ENCODE measurements at regions not wholly inside any gene's neighbourhood (a gene's known extent, or its start where the extent isn't known, plus 50 kb on each side); places are given as distances from the start of the nearest gene placed in this dataset.

GRCh38 chr6:144742779-144743178, 457.6 kb downstream of the UTRN start:
- no peak for DNase-seq (ENCODE audit: insufficient read length, low spot score, missing footprints)

GRCh38 chr6:144744720-144745119, 459.6 kb downstream of the UTRN start:
- no peaks in the 10 kb centered on the region for H4K20me1 ChIP-seq (ENCODE audit: insufficient read depth, low read length)
- H3K4me3 ChIP-seq (ENCODE audit: insufficient read depth, low read length), result no peak overlapping the region
- H3K27me3 ChIP-seq (ENCODE audit: insufficient read depth, low read length), result no peaks in the 10 kb centered on the region
- peaks cover 4% of the 10 kb centered on the region for H3K36me3 ChIP-seq (ENCODE audit: insufficient read depth, low read length)
- no peak for DNase-seq (ENCODE audit: insufficient read length, low spot score, missing footprints)
- H2AFZ ChIP-seq (ENCODE audit: low read length), result no peak overlapping the region
- no peak overlapping the region for H3K27ac ChIP-seq (ENCODE audit: low read depth, low read length)
- H3K4me1 ChIP-seq (ENCODE audit: insufficient read depth, low read length), result no peaks in the 10 kb centered on the region
- TF ChIP-seq CTCF (IDR thresholded peaks at IDR 0.05; ENCODE audit: extremely low read depth, low read depth, low read length), result no peak
- H3K4me2 ChIP-seq (ENCODE audit: insufficient read depth, low read length), result no peak overlapping the region
- no peaks in the 10 kb centered on the region for H3K79me2 ChIP-seq (ENCODE audit: insufficient read depth, low read length)
- H3K9me3 ChIP-seq (ENCODE audit: low read depth, low read length), result no peaks in the 10 kb centered on the region

More at GRCh38 chr6:144742779-144743178, 457.6 kb downstream of the UTRN start:
- no peaks in the 10 kb centered on the region for H3K36me3 ChIP-seq (ENCODE audit: insufficient read depth, low read length)
- no peak overlapping the region for H3K27ac ChIP-seq (ENCODE audit: low read depth, low read length)
- H3K27me3 ChIP-seq (ENCODE audit: insufficient read depth, low read length), result no peaks in the 10 kb centered on the region
- no peak overlapping the region for H3K4me3 ChIP-seq (ENCODE audit: insufficient read depth, low read length)
- no peaks in the 10 kb centered on the region for H3K4me1 ChIP-seq (ENCODE audit: insufficient read depth, low read length)
- no peaks in the 10 kb centered on the region for H3K9me3 ChIP-seq (ENCODE audit: low read depth, low read length)
- no peaks in the 10 kb centered on the region for H4K20me1 ChIP-seq (ENCODE audit: insufficient read depth, low read length)
- H2AFZ ChIP-seq (ENCODE audit: low read length), result no peak overlapping the region
- H3K79me2 ChIP-seq (ENCODE audit: insufficient read depth, low read length), result no peaks in the 10 kb centered on the region
- no peak for TF ChIP-seq CTCF (IDR thresholded peaks at IDR 0.05; ENCODE audit: extremely low read depth, low read depth, low read length)
- H3K4me2 ChIP-seq (ENCODE audit: insufficient read depth, low read length), result no peak overlapping the region

GRCh38 chr6:144745439-144745838, 460.3 kb downstream of the UTRN start:
- Histone ChIP-seq H4K20me1 (ENCODE audit: insufficient read depth, low read length) (no peaks in the 10 kb centered on the region), H3K4me1 (ENCODE audit: insufficient read depth, low read length) (no peaks in the 10 kb centered on the region), H3K36me3 (ENCODE audit: insufficient read depth, low read length) (peaks cover 4% of the 10 kb centered on the region), H3K4me2 (ENCODE audit: insufficient read depth, low read length) (no peak overlapping the region), H3K27ac (ENCODE audit: low read depth, low read length) (no peak overlapping the region), H2AFZ (ENCODE audit: low read length) (no peak overlapping the region), H3K4me3 (ENCODE audit: insufficient read depth, low read length) (no peak overlapping the region), H3K9me3 (ENCODE audit: low read depth, low read length) (no peaks in the 10 kb centered on the region), H3K27me3 (ENCODE audit: insufficient read depth, low read length) (no peaks in the 10 kb centered on the region), H3K79me2 (ENCODE audit: insufficient read depth, low read length) (no peaks in the 10 kb centered on the region)
- no peak for TF ChIP-seq CTCF (IDR thresholded peaks at IDR 0.05; ENCODE audit: extremely low read depth, low read depth, low read length)
- DNase-seq (ENCODE audit: insufficient read length, low spot score, missing footprints), result no peak

GRCh38 chr6:144746902-144747469, 461.9 kb downstream of the UTRN start:
- DNase-seq (ENCODE audit: insufficient read length, low spot score, missing footprints), result no peak
- Histone ChIP-seq H2AFZ (ENCODE audit: low read length) (no peak overlapping the region), H3K4me2 (ENCODE audit: insufficient read depth, low read length) (no peak overlapping the region), H4K20me1 (ENCODE audit: insufficient read depth, low read length) (no peaks in the 10 kb centered on the region), H3K36me3 (ENCODE audit: insufficient read depth, low read length) (peaks cover 4% of the 10 kb centered on the region), H3K4me3 (ENCODE audit: insufficient read depth, low read length) (no peak overlapping the region), H3K27me3 (ENCODE audit: insufficient read depth, low read length) (no peaks in the 10 kb centered on the region), H3K79me2 (ENCODE audit: insufficient read depth, low read length) (no peaks in the 10 kb centered on the region), H3K9me3 (ENCODE audit: low read depth, low read length) (no peaks in the 10 kb centered on the region), H3K4me1 (ENCODE audit: insufficient read depth, low read length) (no peaks in the 10 kb centered on the region), H3K27ac (ENCODE audit: low read depth, low read length) (no peak overlapping the region)
- TF ChIP-seq CTCF (IDR thresholded peaks at IDR 0.05; ENCODE audit: extremely low read depth, low read depth, low read length), result no peak

Data from osteoblast (primary cell).